ENCODE measurements at regions not wholly inside any gene's neighbourhood (a gene's known extent, or its start where the extent isn't known, plus 50 kb on each side); places are given as distances from the start of the nearest gene placed in this dataset.

DNA sequence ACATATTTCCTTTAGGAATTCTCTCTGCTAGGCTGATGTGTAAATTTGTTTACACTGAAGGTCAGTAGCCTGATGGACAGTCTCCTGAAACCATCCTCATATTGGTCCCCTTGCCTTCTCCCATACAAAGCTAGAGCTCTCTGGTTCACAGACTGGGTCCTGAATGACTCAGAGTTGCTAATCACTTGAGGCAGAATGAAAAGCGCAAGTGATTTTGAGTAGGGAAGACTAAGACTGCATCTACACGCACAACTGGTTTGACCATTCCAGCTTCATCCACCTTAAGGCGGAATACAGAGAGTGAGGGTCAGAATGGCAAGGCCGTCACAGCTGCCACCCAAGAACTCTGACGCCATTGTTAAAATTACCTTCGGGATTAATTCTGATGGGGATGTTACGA is 70.2 kb upstream of the KIF26B start:
- H3K9me3 Mint-ChIP-seq: peaks cover 8% of the 10 kb centered on the region
- H3K4me1 Mint-ChIP-seq: no peaks in the 10 kb centered on the region
- POLR2A ChIA-PET: no interaction called here
- CTCF ChIA-PET: no interaction called here
- no peak for ATAC-seq
- H3K27ac Mint-ChIP-seq: no peak overlapping the region
- no peak for DNase-seq (ENCODE audit: low spot score)
- peaks cover 17% of the 10 kb centered on the region for H3K36me3 Mint-ChIP-seq
- H3K4me3 Mint-ChIP-seq: no peak overlapping the region
- H3K27me3 Mint-ChIP-seq (ENCODE audit: low read depth): no peaks in the 10 kb centered on the region
- TF ChIP-seq NFATC4 (CRISPR knock-in tag; IDR thresholded peaks at IDR 0.05) (no peak), KAT7 (CRISPR knock-in tag; IDR thresholded peaks at IDR 0.05; ENCODE audit: borderline replicate concordance) (no peak), ZNF138 (CRISPR knock-in tag; conservative IDR thresholded peaks at IDR 0.05) (no peak), PRRX2 (CRISPR knock-in tag; IDR thresholded peaks at IDR 0.05) (no peak), ZNF416 (CRISPR knock-in tag; IDR thresholded peaks at IDR 0.05) (no peak), ESRRA (CRISPR knock-in tag; IDR thresholded peaks at IDR 0.05; ENCODE audit: borderline replicate concordance) (no peak), NR1H2 (CRISPR knock-in tag; IDR thresholded peaks at IDR 0.05) (no peak), CREB1 (CRISPR knock-in tag; IDR thresholded peaks at IDR 0.05) (no peak)
- TF ChIP-seq, protein P1, sequence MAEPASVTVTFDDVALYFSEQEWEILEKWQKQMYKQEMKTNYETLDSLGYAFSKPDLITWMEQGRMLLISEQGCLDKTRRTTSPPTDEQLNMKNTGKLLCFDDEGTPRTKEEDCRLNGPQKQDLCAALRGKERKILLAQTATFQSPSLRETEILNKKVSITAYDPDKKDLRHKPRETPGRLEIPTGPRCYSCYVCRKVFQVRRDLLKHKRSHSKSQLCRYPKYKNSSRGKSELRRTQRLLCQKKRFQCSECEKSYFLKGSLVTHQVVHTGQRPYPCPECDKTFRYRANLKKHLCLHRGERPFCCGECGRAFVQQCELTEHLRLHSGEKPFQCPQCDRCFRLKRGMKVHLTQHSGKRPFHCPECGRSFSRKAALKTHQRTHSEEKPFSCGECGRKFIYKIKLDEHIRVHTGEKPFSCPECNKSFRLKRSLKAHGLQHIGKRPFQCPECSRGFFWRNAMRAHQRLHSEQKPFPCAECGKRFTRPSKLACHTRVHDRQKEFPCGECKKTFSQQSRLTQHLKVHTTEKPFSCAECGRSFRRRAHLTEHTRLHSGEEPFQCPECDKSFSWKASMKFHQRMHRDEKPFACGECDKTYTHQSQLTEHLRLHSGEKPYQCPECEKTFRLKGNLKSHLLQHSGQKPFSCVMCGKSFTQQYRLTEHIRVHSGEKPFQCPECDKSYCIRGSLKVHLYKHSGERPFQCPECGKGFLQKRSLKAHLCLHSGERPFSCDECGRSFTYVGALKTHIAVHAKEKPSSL (CRISPR knock-in tag; conservative IDR thresholded peaks at IDR 0.05): no peak
- TF ChIP-seq, protein P2, sequence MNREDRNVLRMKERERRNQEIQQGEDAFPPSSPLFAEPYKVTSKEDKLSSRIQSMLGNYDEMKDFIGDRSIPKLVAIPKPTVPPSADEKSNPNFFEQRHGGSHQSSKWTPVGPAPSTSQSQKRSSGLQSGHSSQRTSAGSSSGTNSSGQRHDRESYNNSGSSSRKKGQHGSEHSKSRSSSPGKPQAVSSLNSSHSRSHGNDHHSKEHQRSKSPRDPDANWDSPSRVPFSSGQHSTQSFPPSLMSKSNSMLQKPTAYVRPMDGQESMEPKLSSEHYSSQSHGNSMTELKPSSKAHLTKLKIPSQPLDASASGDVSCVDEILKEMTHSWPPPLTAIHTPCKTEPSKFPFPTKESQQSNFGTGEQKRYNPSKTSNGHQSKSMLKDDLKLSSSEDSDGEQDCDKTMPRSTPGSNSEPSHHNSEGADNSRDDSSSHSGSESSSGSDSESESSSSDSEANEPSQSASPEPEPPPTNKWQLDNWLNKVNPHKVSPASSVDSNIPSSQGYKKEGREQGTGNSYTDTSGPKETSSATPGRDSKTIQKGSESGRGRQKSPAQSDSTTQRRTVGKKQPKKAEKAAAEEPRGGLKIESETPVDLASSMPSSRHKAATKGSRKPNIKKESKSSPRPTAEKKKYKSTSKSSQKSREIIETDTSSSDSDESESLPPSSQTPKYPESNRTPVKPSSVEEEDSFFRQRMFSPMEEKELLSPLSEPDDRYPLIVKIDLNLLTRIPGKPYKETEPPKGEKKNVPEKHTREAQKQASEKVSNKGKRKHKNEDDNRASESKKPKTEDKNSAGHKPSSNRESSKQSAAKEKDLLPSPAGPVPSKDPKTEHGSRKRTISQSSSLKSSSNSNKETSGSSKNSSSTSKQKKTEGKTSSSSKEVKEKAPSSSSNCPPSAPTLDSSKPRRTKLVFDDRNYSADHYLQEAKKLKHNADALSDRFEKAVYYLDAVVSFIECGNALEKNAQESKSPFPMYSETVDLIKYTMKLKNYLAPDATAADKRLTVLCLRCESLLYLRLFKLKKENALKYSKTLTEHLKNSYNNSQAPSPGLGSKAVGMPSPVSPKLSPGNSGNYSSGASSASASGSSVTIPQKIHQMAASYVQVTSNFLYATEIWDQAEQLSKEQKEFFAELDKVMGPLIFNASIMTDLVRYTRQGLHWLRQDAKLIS (CRISPR knock-in tag; IDR thresholded peaks at IDR 0.05; ENCODE audit: borderline replicate concordance): no peak
- TF ChIP-seq, protein P3, sequence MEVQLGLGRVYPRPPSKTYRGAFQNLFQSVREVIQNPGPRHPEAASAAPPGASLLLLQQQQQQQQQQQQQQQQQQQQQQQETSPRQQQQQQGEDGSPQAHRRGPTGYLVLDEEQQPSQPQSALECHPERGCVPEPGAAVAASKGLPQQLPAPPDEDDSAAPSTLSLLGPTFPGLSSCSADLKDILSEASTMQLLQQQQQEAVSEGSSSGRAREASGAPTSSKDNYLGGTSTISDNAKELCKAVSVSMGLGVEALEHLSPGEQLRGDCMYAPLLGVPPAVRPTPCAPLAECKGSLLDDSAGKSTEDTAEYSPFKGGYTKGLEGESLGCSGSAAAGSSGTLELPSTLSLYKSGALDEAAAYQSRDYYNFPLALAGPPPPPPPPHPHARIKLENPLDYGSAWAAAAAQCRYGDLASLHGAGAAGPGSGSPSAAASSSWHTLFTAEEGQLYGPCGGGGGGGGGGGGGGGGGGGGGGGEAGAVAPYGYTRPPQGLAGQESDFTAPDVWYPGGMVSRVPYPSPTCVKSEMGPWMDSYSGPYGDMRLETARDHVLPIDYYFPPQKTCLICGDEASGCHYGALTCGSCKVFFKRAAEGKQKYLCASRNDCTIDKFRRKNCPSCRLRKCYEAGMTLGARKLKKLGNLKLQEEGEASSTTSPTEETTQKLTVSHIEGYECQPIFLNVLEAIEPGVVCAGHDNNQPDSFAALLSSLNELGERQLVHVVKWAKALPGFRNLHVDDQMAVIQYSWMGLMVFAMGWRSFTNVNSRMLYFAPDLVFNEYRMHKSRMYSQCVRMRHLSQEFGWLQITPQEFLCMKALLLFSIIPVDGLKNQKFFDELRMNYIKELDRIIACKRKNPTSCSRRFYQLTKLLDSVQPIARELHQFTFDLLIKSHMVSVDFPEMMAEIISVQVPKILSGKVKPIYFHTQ (CRISPR knock-in tag; IDR thresholded peaks at IDR 0.05): no peak
- TF ChIP-seq, protein P4, sequence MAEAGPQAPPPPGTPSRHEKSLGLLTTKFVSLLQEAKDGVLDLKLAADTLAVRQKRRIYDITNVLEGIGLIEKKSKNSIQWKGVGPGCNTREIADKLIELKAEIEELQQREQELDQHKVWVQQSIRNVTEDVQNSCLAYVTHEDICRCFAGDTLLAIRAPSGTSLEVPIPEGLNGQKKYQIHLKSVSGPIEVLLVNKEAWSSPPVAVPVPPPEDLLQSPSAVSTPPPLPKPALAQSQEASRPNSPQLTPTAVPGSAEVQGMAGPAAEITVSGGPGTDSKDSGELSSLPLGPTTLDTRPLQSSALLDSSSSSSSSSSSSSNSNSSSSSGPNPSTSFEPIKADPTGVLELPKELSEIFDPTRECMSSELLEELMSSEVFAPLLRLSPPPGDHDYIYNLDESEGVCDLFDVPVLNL (CRISPR knock-in tag; IDR thresholded peaks at IDR 0.05; ENCODE audit: borderline replicate concordance, low read depth): no peak
- TF ChIP-seq, protein P5, sequence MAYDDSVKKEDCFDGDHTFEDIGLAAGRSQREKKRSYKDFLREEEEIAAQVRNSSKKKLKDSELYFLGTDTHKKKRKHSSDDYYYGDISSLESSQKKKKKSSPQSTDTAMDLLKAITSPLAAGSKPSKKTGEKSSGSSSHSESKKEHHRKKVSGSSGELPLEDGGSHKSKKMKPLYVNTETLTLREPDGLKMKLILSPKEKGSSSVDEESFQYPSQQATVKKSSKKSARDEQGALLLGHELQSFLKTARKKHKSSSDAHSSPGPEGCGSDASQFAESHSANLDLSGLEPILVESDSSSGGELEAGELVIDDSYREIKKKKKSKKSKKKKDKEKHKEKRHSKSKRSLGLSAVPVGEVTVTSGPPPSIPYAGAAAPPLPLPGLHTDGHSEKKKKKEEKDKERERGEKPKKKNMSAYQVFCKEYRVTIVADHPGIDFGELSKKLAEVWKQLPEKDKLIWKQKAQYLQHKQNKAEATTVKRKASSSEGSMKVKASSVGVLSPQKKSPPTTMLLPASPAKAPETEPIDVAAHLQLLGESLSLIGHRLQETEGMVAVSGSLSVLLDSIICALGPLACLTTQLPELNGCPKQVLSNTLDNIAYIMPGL (CRISPR knock-in tag; IDR thresholded peaks at IDR 0.05): no peak
- TF ChIP-seq, protein P6, sequence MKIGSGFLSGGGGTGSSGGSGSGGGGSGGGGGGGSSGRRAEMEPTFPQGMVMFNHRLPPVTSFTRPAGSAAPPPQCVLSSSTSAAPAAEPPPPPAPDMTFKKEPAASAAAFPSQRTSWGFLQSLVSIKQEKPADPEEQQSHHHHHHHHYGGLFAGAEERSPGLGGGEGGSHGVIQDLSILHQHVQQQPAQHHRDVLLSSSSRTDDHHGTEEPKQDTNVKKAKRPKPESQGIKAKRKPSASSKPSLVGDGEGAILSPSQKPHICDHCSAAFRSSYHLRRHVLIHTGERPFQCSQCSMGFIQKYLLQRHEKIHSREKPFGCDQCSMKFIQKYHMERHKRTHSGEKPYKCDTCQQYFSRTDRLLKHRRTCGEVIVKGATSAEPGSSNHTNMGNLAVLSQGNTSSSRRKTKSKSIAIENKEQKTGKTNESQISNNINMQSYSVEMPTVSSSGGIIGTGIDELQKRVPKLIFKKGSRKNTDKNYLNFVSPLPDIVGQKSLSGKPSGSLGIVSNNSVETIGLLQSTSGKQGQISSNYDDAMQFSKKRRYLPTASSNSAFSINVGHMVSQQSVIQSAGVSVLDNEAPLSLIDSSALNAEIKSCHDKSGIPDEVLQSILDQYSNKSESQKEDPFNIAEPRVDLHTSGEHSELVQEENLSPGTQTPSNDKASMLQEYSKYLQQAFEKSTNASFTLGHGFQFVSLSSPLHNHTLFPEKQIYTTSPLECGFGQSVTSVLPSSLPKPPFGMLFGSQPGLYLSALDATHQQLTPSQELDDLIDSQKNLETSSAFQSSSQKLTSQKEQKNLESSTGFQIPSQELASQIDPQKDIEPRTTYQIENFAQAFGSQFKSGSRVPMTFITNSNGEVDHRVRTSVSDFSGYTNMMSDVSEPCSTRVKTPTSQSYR (CRISPR knock-in tag; IDR thresholded peaks at IDR 0.05): no peak
- TF ChIP-seq, protein P7, sequence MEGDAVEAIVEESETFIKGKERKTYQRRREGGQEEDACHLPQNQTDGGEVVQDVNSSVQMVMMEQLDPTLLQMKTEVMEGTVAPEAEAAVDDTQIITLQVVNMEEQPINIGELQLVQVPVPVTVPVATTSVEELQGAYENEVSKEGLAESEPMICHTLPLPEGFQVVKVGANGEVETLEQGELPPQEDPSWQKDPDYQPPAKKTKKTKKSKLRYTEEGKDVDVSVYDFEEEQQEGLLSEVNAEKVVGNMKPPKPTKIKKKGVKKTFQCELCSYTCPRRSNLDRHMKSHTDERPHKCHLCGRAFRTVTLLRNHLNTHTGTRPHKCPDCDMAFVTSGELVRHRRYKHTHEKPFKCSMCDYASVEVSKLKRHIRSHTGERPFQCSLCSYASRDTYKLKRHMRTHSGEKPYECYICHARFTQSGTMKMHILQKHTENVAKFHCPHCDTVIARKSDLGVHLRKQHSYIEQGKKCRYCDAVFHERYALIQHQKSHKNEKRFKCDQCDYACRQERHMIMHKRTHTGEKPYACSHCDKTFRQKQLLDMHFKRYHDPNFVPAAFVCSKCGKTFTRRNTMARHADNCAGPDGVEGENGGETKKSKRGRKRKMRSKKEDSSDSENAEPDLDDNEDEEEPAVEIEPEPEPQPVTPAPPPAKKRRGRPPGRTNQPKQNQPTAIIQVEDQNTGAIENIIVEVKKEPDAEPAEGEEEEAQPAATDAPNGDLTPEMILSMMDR (IDR thresholded peaks at IDR 0.05): no peak
